Omental fat pad (tissue), 3 donors: ENCODE measurements at regions not wholly inside any gene's neighbourhood (a gene's known extent, or its start where the extent isn't known, plus 50 kb on each side); places are given as distances from the start of the nearest gene placed in this dataset.

ENCODE experiments used
- ATAC-seq: fragments of 150-250 bp; one replicate; pipeline ENCODE4 v1.9.1; 2016; ENCODE audit warnings: mild to moderate bottlenecking, moderate library complexity; ENCODE audit not compliant: low FRiP score
- DNase-seq: peaks from one replicate; pipeline ENCODE4 v3.0.0-alpha.2; 2019; ENCODE audit warnings: low spot score
- CTCF ChIP-seq, 3 donors: fragments of 450-650 bp; IDR thresholded peaks; one replicate each; pipeline ENCODE4 v1.5.1; 2016 to 2017; ENCODE audit warnings: antibody characterized with exemption in 3 of 3, mild to moderate bottlenecking in 3 of 3, moderate library complexity in 2 of 3

DNA sequence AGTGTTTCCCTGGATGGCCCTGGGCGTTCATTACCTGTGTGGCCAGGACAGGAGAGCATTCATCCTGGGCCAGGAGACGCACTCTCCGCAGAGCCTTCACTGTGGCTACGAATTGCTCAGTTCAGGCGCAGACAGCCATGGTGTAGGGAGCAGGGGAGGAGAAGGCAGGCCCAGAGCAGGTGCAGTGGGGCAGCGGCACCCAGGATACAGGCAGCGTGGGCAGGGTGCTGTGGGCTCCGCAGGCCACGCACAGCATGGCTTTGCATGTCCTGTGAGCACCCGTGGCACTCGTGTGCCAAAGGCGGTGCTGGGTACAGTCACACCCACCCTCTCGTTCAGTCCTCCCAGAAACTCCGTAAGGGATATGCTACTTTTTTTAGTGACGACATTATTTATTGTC is 124.2 kb upstream of the B3GAT1 start:
- DNase-seq = no peak
- no peak for TF ChIP-seq CTCF (IDR thresholded peaks at IDR 0.05)
- ATAC-seq = no peak

DNA sequence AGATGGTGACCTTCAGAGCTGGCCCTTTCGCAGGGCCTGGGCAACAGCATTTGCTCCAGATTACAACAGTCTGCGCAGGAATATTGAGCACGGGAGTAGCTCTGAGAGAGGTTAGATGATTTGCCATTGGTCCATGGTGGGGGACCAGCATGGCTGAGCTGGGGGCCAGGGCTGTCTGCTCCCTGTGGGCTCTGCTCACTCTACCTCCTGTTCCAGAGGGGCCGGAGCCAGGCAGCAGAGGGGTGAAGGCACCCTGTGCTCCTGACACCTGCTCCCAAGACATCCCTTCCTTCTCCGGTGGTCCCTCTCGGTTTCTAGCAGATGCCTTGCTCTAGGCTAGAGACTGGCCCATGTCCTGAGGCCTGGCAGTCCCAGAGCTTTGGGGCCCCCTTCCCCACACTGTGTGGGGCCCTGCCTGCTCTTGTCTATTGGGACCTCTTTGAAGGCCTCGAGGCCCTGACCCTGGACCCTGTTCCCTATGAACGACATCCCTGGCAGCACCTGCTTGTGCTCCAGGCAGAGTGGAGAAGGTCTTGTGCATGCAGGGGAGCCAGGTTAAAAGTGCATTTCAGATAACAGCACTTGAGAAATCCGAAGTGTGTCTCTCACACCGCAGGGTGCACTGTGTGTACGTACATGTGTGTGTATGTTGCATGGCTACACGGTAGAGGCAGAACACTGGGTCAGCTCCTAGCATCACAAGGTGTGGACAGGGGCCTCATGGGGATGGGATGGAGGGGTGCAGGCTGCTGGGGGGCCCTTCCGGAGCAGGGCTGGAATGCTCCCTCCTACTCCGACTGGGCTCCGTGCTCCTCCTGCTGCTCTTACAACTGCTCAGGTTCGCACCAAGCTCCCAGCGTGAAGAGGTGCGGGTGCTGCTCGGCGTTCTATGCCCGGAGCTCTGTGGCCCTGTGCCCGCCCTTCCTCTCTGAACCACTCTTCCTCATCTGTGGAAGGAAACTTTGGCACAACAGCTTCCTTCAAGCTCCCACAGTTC is 123.3 kb upstream of the B3GAT1 start:
- no peak for ATAC-seq

DNA sequence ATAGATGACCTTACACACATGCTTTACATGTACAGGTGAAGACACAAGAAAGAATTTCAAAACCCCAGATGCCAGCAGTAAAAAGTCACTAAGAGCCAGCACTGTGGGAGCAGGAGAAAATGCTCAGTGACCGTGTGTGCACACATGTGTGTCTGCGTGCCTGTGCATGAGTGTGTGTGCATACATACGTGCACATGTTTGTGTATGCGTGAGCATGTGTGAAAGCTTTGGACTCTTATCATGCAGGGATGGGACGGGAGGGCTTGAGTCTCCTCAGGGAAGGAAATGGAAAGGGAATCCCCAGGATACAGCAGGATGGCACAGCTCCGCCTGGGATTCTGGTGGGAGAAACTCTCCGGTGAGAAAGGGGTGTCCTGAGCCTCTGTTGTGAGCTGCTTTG is 121.5 kb upstream of the B3GAT1 start:
- ATAC-seq = no peak
- no peak for TF ChIP-seq CTCF (IDR thresholded peaks at IDR 0.05)
- DNase-seq = peak; percentile 7

More for the DNA sequence above, 123.3 kb upstream of the B3GAT1 start:
- no peak for TF ChIP-seq CTCF (IDR thresholded peaks at IDR 0.05)
- peak; percentile 8 for DNase-seq

DNA sequence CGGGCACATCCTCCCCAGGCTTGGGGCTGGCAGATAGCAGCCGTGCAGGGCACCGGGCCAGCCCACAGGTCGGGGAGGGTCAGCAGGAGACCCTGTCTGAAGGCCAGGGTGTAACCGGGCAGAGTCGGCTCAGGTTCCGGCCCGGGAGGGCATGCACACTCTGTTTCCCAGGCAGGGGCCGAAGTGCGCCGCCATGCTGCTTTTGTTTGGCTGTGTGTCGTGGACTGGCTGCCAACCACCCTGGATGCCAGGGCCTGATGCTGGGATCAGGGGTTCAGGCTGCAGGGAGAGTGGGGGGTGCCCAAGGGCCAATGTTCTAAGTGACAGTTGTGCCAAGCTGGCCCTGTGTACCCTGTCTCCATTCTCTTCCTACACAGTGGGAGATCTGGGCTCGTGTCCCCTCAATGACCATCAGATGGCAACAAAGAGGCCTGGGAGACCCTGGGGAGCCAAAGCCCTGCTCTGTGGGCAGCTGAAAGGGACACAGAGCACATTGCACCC is 120.9 kb upstream of the B3GAT1 start:
- DNase-seq (peak; percentile 4), ATAC-seq (no peak)
- no peak for TF ChIP-seq CTCF (IDR thresholded peaks at IDR 0.05)

DNA sequence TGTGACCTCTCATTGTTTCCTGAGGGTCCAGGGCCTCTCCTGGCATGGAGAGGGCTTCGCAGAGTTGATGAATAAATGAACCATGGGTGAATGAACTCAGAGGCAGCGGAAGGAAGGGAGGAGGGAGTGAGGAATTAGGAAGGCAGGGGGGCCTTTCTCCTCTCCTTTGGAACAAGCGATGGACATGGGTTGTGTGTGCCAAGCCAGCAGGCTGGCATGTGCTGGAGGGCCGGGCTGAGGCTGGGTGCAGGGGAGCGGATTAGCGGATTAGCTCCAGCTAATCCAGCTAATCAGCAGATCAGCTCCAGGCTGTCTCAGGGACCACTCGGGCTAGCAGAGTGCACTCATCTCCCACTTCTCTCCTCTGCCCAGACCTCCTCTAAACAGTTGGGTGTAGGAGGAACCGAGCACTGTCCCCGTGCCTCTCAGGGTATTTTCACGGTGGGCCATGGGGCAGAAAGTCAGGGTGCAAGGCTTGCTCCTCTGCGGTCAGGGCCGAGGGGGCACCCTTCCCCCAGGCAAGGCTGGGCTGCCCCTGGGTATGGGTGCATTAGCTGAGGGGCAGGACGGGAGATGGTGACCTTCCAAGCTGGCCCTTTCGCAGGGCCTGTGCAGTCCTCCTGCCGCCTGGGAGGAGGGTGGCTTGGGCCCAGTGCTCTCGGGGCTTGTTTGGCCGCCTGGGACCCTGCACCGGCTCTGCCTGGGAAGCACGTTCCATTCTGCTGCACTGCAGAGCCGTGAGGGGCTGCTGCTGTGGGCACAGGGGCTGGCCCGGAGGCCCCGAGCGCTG is 120.3 kb upstream of the B3GAT1 start:
- peak; percentile 7 for DNase-seq
- TF ChIP-seq CTCF (IDR thresholded peaks at IDR 0.05) = no peak
- no peak for ATAC-seq

DNA sequence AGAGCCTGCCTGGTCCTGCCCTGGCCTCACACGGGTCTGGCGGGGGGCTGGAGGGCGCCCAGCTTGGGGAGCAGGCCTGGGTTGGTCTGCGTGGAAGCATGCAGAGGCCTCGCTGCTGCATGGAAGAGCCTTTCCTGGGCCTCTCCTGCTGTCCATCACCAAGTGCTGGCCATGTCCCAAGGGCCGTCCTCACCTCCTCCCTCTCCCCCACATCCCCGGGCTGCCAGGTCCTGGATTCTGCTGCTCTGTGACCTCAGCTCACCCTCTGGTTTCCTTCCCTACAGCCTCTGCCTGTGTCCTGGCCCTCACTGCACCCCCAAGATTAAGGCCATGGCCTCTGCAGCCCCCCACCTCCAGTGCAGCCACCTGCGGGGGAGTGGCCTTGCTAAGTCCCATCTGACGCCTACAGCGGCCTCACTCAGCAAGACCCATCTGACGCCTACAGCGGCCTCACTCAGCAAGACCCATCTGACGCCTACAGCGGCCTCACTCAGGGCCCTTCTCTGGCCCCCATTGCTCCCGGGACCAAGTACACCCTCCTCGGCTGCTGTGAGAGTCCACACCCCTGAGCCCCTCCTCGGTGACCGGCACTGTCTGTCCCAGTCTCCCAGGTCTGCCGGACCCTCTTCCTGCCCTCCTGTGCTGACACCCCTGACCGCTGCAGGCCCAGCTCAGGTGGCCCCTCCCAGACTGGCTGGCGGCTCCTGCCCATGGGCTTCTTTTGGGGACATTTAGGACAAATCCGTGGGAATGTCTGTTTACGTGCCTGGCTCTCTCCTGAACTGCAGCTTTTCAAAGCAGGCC is 119.5 kb upstream of the B3GAT1 start:
- TF ChIP-seq CTCF (IDR thresholded peaks at IDR 0.05) = no peak
- DNase-seq (peak; percentile 12), ATAC-seq (no peak)
